ENCODE measurements at regions not wholly inside any gene's neighbourhood (a gene's known extent, or its start where the extent isn't known, plus 50 kb on each side); places are given as distances from the start of the nearest gene placed in this dataset.

- FAIRE-seq = no peak
- intact Hi-C loops (cut with micrococcal nuclease) = no loop called here
Observed at GRCh38 chr20:57773059-57773815, 63.4 kb upstream of the PMEPA1 start.

More at GRCh38 chr20:57773059-57773815, 63.4 kb upstream of the PMEPA1 start:
- no peak overlapping the region for H3K9ac ChIP-seq (replicated peaks; ENCODE audit: extremely low read depth, insufficient read depth, low read length)
- H3K27me3 ChIP-seq (ENCODE audit: control insufficient read depth in 2 of 2, insufficient read depth in 2 of 2, low read length in 2 of 2) = no peaks in the 10 kb centered on the region
- peaks cover 34% of the 10 kb centered on the region for H3K4me1 ChIP-seq (ENCODE audit: control insufficient read depth, extremely low read depth, insufficient read depth, low read length)
- no peak overlapping the region for H3K4me2 ChIP-seq (ENCODE audit: insufficient read depth, low read length)
- ChIA-PET CTCF (interaction anchor here (1.0 to 1.3 kb wide), 3 partner anchors 8 to 320 kb away, joined by 3 to 4 read pairs (median 3); no protein-coding TSS in a partner anchor), POLR2A (interaction anchor here (1.5 kb wide), 1 partner anchor 63 kb away, joined by 4 read pairs; the partner anchor contains the start of gene PMEPA1)
- H3K9me3 ChIP-seq (replicated peaks; ENCODE audit: control insufficient read depth, insufficient read depth, low read length) = no peaks in the 10 kb centered on the region
- dilution Hi-C loops (cut with MboI; ENCODE audit: extremely low pct_ligation_motif_present, low sequenced_read_pairs) = no loop called here
- H3K4me3 ChIP-seq (replicated peaks in 1 of 3; ENCODE audit: insufficient read depth in 1 of 3, low read depth in 1 of 3, low read length in 3 of 3) = no peak overlapping the region
- H3K36me3 ChIP-seq (ENCODE audit: control insufficient read depth in 2 of 2, extremely low read depth in 1 of 2, insufficient read depth in 2 of 2, low read length in 2 of 2) = no peaks in the 10 kb centered on the region
- no peak overlapping the region for H2AFZ ChIP-seq (ENCODE audit: low read depth, low read length)
- H3K79me2 ChIP-seq (ENCODE audit: control insufficient read depth, insufficient read depth, low read length) = no peaks in the 10 kb centered on the region
- H3K9me1 ChIP-seq (replicated peaks; ENCODE audit: control insufficient read depth, extremely low read depth, insufficient read depth, low read length) = no peaks in the 10 kb centered on the region
- H4K20me1 ChIP-seq (replicated peaks; ENCODE audit: control insufficient read depth, extremely low read depth, insufficient read depth, low read length) = no peaks in the 10 kb centered on the region
- TF ChIP-seq GATA2 (IDR thresholded peaks at IDR 0.05; ENCODE audit: insufficient read depth, insufficient read length, low read depth, low read length) = no peak
- TF ChIP-seq POLR2A (IDR thresholded peaks at IDR 0.05; ENCODE audit: low read depth, low read length) = no peak
- no peak for TF ChIP-seq FOS (IDR thresholded peaks at IDR 0.05; ENCODE audit: borderline replicate concordance, insufficient read depth, low read length)
- no peak for TF ChIP-seq POLR2AphosphoS5 (IDR thresholded peaks at IDR 0.05; ENCODE audit: insufficient read depth, low read depth, low read length)
- no peak for TF ChIP-seq MYC (IDR thresholded peaks at IDR 0.05; ENCODE audit: low read depth, low read length)
- no peak for TF ChIP-seq CTCF (IDR thresholded peaks at IDR 0.05; ENCODE audit: extremely low read depth in 1 of 2, insufficient read depth in 1 of 2, low read depth in 1 of 2, low read length in 2 of 2)
- no peak for TF ChIP-seq MAX (IDR thresholded peaks at IDR 0.05; ENCODE audit: insufficient read depth, insufficient read length)
- TF ChIP-seq EZH2 (IDR thresholded peaks at IDR 0.05; ENCODE audit: borderline replicate concordance, low read depth, low read length, severe bottlenecking) = no peak
- no peak for TF ChIP-seq JUN (IDR thresholded peaks at IDR 0.05; ENCODE audit: borderline replicate concordance, insufficient read depth, insufficient read length, low read depth)
- no TSS peak for BruUV-seq (replicated peaks)
- DNase-seq (ENCODE audit: low read depth, low spot score) = no peak
- H3K27ac ChIP-seq (ENCODE audit: insufficient read depth, low read depth, low read length) = no peak overlapping the region
